HEK293T (cell line): ENCODE measurements at regions not wholly inside any gene's neighbourhood (a gene's known extent, or its start where the extent isn't known, plus 50 kb on each side); places are given as distances from the start of the nearest gene placed in this dataset.

ENCODE experiments used
- FOXK2 ChIP-seq: fragments of 450-650 bp; IDR thresholded peaks from 2 replicates; pipeline ENCODE4 v1.6.1; 2016; ENCODE audit warnings: mild to moderate bottlenecking
- NFRKB ChIP-seq: fragments of 450-650 bp; IDR thresholded peaks from 2 replicates; pipeline ENCODE4 v1.6.1; 2016; ENCODE audit warnings: mild to moderate bottlenecking, moderate library complexity
- SP1 ChIP-seq: fragments of 450-650 bp; IDR thresholded peaks from 2 replicates; pipeline ENCODE4 v1.6.1; 2017
- SUZ12 ChIP-seq: fragments of 450-650 bp; IDR thresholded peaks from 2 replicates; pipeline ENCODE4 v1.6.1; 2016; ENCODE audit warnings: mild to moderate bottlenecking
- ZNF384 ChIP-seq: fragments of 450-650 bp; IDR thresholded peaks from 2 replicates; pipeline ENCODE4 v1.6.1; 2016

GRCh38 chr22:33167998-33168790 is 110.0 kb upstream of the SYN3 start:
- TF ChIP-seq SUZ12, result no peak
- no peak for TF ChIP-seq NFRKB
- no peak for TF ChIP-seq SP1
- TF ChIP-seq FOXK2, result no peak
- no peak for TF ChIP-seq ZNF384
